ENCODE measurements at regions not wholly inside any gene's neighbourhood (a gene's known extent, or its start where the extent isn't known, plus 50 kb on each side); places are given as distances from the start of the nearest gene placed in this dataset.

DNA sequence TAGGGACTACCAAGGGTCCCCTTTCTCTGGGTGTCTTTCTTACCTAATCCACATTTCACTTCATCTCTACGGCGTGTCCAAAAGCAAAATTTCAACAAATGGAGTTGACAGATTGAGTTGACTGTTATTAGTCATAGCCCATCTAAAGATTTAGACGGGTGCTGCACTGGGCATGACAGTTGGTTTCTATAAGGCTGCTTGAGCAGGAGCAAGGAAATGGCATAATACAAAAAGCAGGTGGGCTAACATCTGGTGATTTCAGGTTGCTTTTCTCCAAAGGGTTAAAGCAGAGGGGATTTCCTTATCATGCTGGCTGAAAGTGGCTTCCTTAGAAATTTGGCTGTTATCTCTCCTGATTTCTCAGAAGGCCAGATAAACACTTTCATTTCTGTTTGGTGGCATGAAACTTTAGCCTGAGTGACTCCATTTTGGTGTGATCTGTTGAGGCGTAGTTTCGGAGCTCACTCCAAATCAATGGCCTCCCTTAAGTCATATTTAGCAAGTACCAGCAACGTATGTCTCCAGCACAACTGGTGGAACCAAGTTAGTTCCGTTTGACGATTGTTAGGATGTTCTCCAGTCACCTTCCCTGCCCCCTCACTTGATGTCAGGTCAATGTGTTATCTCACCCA lies 440.4 kb downstream of the FGF9 start (continued):
- TF ChIP-seq, protein P1, sequence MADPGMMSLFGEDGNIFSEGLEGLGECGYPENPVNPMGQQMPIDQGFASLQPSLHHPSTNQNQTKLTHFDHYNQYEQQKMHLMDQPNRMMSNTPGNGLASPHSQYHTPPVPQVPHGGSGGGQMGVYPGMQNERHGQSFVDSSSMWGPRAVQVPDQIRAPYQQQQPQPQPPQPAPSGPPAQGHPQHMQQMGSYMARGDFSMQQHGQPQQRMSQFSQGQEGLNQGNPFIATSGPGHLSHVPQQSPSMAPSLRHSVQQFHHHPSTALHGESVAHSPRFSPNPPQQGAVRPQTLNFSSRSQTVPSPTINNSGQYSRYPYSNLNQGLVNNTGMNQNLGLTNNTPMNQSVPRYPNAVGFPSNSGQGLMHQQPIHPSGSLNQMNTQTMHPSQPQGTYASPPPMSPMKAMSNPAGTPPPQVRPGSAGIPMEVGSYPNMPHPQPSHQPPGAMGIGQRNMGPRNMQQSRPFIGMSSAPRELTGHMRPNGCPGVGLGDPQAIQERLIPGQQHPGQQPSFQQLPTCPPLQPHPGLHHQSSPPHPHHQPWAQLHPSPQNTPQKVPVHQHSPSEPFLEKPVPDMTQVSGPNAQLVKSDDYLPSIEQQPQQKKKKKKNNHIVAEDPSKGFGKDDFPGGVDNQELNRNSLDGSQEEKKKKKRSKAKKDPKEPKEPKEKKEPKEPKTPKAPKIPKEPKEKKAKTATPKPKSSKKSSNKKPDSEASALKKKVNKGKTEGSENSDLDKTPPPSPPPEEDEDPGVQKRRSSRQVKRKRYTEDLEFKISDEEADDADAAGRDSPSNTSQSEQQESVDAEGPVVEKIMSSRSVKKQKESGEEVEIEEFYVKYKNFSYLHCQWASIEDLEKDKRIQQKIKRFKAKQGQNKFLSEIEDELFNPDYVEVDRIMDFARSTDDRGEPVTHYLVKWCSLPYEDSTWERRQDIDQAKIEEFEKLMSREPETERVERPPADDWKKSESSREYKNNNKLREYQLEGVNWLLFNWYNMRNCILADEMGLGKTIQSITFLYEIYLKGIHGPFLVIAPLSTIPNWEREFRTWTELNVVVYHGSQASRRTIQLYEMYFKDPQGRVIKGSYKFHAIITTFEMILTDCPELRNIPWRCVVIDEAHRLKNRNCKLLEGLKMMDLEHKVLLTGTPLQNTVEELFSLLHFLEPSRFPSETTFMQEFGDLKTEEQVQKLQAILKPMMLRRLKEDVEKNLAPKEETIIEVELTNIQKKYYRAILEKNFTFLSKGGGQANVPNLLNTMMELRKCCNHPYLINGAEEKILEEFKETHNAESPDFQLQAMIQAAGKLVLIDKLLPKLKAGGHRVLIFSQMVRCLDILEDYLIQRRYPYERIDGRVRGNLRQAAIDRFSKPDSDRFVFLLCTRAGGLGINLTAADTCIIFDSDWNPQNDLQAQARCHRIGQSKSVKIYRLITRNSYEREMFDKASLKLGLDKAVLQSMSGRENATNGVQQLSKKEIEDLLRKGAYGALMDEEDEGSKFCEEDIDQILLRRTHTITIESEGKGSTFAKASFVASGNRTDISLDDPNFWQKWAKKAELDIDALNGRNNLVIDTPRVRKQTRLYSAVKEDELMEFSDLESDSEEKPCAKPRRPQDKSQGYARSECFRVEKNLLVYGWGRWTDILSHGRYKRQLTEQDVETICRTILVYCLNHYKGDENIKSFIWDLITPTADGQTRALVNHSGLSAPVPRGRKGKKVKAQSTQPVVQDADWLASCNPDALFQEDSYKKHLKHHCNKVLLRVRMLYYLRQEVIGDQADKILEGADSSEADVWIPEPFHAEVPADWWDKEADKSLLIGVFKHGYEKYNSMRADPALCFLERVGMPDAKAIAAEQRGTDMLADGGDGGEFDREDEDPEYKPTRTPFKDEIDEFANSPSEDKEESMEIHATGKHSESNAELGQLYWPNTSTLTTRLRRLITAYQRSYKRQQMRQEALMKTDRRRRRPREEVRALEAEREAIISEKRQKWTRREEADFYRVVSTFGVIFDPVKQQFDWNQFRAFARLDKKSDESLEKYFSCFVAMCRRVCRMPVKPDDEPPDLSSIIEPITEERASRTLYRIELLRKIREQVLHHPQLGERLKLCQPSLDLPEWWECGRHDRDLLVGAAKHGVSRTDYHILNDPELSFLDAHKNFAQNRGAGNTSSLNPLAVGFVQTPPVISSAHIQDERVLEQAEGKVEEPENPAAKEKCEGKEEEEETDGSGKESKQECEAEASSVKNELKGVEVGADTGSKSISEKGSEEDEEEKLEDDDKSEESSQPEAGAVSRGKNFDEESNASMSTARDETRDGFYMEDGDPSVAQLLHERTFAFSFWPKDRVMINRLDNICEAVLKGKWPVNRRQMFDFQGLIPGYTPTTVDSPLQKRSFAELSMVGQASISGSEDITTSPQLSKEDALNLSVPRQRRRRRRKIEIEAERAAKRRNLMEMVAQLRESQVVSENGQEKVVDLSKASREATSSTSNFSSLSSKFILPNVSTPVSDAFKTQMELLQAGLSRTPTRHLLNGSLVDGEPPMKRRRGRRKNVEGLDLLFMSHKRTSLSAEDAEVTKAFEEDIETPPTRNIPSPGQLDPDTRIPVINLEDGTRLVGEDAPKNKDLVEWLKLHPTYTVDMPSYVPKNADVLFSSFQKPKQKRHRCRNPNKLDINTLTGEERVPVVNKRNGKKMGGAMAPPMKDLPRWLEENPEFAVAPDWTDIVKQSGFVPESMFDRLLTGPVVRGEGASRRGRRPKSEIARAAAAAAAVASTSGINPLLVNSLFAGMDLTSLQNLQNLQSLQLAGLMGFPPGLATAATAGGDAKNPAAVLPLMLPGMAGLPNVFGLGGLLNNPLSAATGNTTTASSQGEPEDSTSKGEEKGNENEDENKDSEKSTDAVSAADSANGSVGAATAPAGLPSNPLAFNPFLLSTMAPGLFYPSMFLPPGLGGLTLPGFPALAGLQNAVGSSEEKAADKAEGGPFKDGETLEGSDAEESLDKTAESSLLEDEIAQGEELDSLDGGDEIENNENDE (IDR thresholded peaks at IDR 0.05; ENCODE audit: insufficient replicate concordance, low read length), result no peak
- TF ChIP-seq TEAD4 (IDR thresholded peaks at IDR 0.05; ENCODE audit: low read depth, low read length) (no peak), GABPA (IDR thresholded peaks at IDR 0.05; ENCODE audit: borderline replicate concordance, insufficient read depth, low read length) (no peak), FOSL1 (IDR thresholded peaks at IDR 0.05; ENCODE audit: insufficient read depth, low read depth, low read length) (no peak), RNF2 (IDR thresholded peaks at IDR 0.05; ENCODE audit: borderline replicate concordance, low read depth, low read length, missing control alignments, poor library complexity, severe bottlenecking) (no peak), CHD2 (IDR thresholded peaks at IDR 0.05; ENCODE audit: low read length) (no peak)
